Prostate gland (tissue), 2 donors: ENCODE measurements at regions not wholly inside any gene's neighbourhood (a gene's known extent, or its start where the extent isn't known, plus 50 kb on each side); places are given as distances from the start of the nearest gene placed in this dataset.

Experiments used
- DNase-seq: peaks from one replicate; pipeline ENCODE4 v3.0.0-alpha.2; 2019; ENCODE audit warnings: low spot score
- H3K27ac ChIP-seq, 2 donors: fragments of 200-600 bp; sonication (generic); 2 replicates each; pipeline ENCODE4 v1.5.1; 2017 to 2019
- H3K27me3 ChIP-seq: fragments of 200-600 bp; sonication (generic); replicated peaks from 2 replicates; pipeline ENCODE4 v1.5.1; 2019; ENCODE audit not compliant: insufficient read depth
- H3K36me3 ChIP-seq, 2 donors: fragments of 200-600 bp; sonication (generic); 1 replicate in 1 of 2; 2 replicates in 1 of 2; pipeline versions ENCODE4 v1.5.1 to v1.8.1; 2017 to 2019
- H3K4me1 ChIP-seq: fragments of 200-600 bp; sonication (generic); replicated peaks from 2 replicates; pipeline ENCODE4 v1.5.1; 2019
- H3K4me3 ChIP-seq, 2 donors: fragments of 200-600 bp; sonication (generic); 2 replicates each; pipeline ENCODE4 v1.5.1; 2017 to 2019
- H3K9me3 ChIP-seq: fragments of 200-600 bp; sonication (generic); 2 replicates; pipeline ENCODE4 v1.5.1; 2017
- POLR2A ChIP-seq: fragments of 450-650 bp; IDR thresholded peaks from one replicate; pipeline ENCODE4 v1.6.1; 2016; ENCODE audit warnings: antibody characterized with exemption, mild to moderate bottlenecking
- POLR2AphosphoS5 ChIP-seq: sonication (generic); formaldehyde crosslinking; IDR thresholded peaks from one replicate; pipeline ENCODE4 v1.6.1; 2017; ENCODE audit warnings: antibody characterized with exemption
- WGBS: methylation state at CpG from one replicate; pipeline ENCODE4 v1.1.5; 2018; 5-methylcytosine and 5-hydroxymethylcytosine counted together
- intact Hi-C: fragments of 100-400 bp; cut with DNase I; formaldehyde crosslinking; loops from one replicate; pipeline ENCODE4 v1.14.2; 2022
- TF ChIP-seq, protein P1 (sequence below), 4 experiments: fragments of 200-600 bp in 2 of 4; fragments of 450-650 bp in 2 of 4; sonication (generic) in 2 of 4; IDR thresholded peaks; 1 replicate in 3 of 4; 2 replicates in 1 of 4; pipeline ENCODE4 v1.5.1; 2016 to 2019; ENCODE audit warnings: antibody characterized with exemption in 4 of 4, mild to moderate bottlenecking in 2 of 4, moderate library complexity in 2 of 4

DNA sequence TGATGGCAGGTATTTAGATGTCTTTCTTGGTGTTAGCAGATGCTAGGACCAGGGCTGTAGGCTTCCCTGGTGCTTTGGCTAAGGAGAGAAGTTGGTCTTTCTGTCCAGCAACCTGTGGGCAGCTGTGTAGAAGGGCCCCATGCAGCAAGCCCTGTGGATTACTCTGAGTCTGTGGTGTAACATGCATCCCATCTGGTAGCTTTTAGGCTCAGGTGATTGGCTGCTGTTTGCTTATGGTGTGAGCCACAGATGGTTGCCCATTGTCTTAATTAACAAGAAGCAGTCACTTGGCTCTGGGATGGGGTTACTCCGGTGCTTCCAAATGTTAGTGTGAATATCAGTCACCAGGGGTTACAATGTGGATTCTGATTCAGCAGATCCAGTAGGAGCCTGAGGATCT lies 368.6 kb upstream of the C2CD4B start:
- intact Hi-C loops: no loop called here
- no peak overlapping the region for H3K4me3 ChIP-seq
- H3K27ac ChIP-seq: no peak overlapping the region
- H3K36me3 ChIP-seq: no peaks in the 10 kb centered on the region
- no peak for TF ChIP-seq POLR2AphosphoS5
- TF ChIP-seq, protein P1, sequence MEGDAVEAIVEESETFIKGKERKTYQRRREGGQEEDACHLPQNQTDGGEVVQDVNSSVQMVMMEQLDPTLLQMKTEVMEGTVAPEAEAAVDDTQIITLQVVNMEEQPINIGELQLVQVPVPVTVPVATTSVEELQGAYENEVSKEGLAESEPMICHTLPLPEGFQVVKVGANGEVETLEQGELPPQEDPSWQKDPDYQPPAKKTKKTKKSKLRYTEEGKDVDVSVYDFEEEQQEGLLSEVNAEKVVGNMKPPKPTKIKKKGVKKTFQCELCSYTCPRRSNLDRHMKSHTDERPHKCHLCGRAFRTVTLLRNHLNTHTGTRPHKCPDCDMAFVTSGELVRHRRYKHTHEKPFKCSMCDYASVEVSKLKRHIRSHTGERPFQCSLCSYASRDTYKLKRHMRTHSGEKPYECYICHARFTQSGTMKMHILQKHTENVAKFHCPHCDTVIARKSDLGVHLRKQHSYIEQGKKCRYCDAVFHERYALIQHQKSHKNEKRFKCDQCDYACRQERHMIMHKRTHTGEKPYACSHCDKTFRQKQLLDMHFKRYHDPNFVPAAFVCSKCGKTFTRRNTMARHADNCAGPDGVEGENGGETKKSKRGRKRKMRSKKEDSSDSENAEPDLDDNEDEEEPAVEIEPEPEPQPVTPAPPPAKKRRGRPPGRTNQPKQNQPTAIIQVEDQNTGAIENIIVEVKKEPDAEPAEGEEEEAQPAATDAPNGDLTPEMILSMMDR (IDR thresholded peaks at IDR 0.05): no peak
- no peak for TF ChIP-seq POLR2A
- H3K27me3 ChIP-seq: no peaks in the 10 kb centered on the region
- no peaks in the 10 kb centered on the region for H3K9me3 ChIP-seq
- 92% methylated on average over 1 of the region's 1 CpG for WGBS
- H3K4me1 ChIP-seq: no peaks in the 10 kb centered on the region
- no peak for DNase-seq

DNA sequence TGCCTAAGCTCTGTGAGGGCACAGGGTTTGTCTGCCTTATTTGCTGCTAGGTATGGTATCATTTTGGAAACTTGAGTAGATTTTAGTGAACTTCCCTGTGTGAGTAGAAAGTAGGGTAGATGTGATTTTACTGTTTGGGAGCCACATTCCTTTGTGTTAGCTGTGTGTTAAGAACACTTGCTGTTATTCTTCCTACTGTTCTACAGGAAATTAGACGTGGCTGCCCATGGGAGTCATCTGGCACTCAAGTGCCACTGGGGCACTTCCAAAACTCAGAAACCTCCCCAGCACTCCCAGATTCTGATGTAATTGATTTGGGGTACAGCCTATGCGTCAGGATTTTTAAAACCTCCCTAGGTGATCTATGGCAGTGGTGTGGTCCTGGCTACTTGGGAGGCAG lies 369.9 kb upstream of the C2CD4B start:
- intact Hi-C loops: no loop called here
- Histone ChIP-seq H3K36me3 (no peaks in the 10 kb centered on the region), H3K27ac (no peak overlapping the region), H3K4me1 (no peaks in the 10 kb centered on the region), H3K9me3 (no peaks in the 10 kb centered on the region), H3K4me3 (no peak overlapping the region), H3K27me3 (no peaks in the 10 kb centered on the region)
- WGBS: 90% methylated on average over 2 of the region's 2 CpGs
- TF ChIP-seq POLR2A (no peak), POLR2AphosphoS5 (no peak)
- TF ChIP-seq, protein P1 (IDR thresholded peaks at IDR 0.05): no peak
- DNase-seq: no peak

- WGBS: 72% methylated on average over 1 of the region's 1 CpG
- TF ChIP-seq POLR2AphosphoS5 (no peak), POLR2A (no peak)
- TF ChIP-seq, protein P1 (IDR thresholded peaks at IDR 0.05): no peak
- Histone ChIP-seq H3K9me3 (no peaks in the 10 kb centered on the region), H3K4me1 (no peaks in the 10 kb centered on the region), H3K36me3 (no peaks in the 10 kb centered on the region), H3K27ac (no peak overlapping the region), H3K4me3 (no peak overlapping the region), H3K27me3 (no peaks in the 10 kb centered on the region)
- no peak for DNase-seq
- intact Hi-C loops: no loop called here
Measured at GRCh38 chr15:62539236-62539635, 374.2 kb upstream of the C2CD4B start.

- WGBS: 66% methylated on average over 4 of the region's 4 CpGs
- no peaks in the 10 kb centered on the region for H3K27me3 ChIP-seq
- no peak for DNase-seq
Measured at GRCh38 chr15:62541250-62541649, 376.2 kb upstream of the C2CD4B start.

GRCh38 chr15:62541846-62542245 lies 376.8 kb upstream of the C2CD4B start:
- intact Hi-C loops: no loop called here
- Histone ChIP-seq H3K27ac (no peak overlapping the region), H3K9me3 (no peaks in the 10 kb centered on the region), H3K4me3 (no peak overlapping the region), H3K4me1 (peaks cover 9% of the 10 kb centered on the region), H3K36me3 (no peaks in the 10 kb centered on the region), H3K27me3 (no peaks in the 10 kb centered on the region)
- 48% methylated on average over 6 of the region's 6 CpGs for WGBS
- DNase-seq: no peak
- TF ChIP-seq, protein P1 (IDR thresholded peaks at IDR 0.05): no peak
- TF ChIP-seq POLR2AphosphoS5 (no peak), POLR2A (no peak)

More at GRCh38 chr15:62541250-62541649, 376.2 kb upstream of the C2CD4B start:
- TF ChIP-seq POLR2AphosphoS5: no peak
- TF ChIP-seq POLR2A: no peak
- TF ChIP-seq, protein P1 (IDR thresholded peaks at IDR 0.05): no peak
- H3K27ac ChIP-seq: no peak overlapping the region
- intact Hi-C loops: no loop called here
- peaks cover 7% of the 10 kb centered on the region for H3K4me1 ChIP-seq
- H3K4me3 ChIP-seq: no peak overlapping the region
- H3K36me3 ChIP-seq: no peaks in the 10 kb centered on the region
- no peaks in the 10 kb centered on the region for H3K9me3 ChIP-seq
